Breast epithelium (tissue), 4 donors: ENCODE measurements at regions not wholly inside any gene's neighbourhood (a gene's known extent, or its start where the extent isn't known, plus 50 kb on each side); places are given as distances from the start of the nearest gene placed in this dataset.

ENCODE experiments used
- DNase-seq, 2 donors: peaks; one replicate each; pipeline ENCODE4 v3.0.0-alpha.2; 2019; ENCODE audit warnings: low spot score in 2 of 2
- H3K27ac ChIP-seq, 2 donors: fragments of 200-600 bp; sonication (generic) in 1 of 2; one replicate each; pipeline ENCODE4 v1.5.1; 2016 to 2019; ENCODE audit warnings: mild to moderate bottlenecking in 1 of 2
- H3K27me3 ChIP-seq, 2 donors: fragments of 200-600 bp; sonication (generic) in 1 of 2; one replicate each; pipeline versions ENCODE4 v1.5.1 to v1.6.0; 2017 to 2019; ENCODE audit warnings: control low read depth in 1 of 2, mild to moderate bottlenecking in 1 of 2
- H3K36me3 ChIP-seq: fragments of 200-600 bp; one replicate; pipeline ENCODE4 v1.5.1; 2019
- H3K4me1 ChIP-seq, 2 donors: fragments of 200-600 bp; sonication (generic); one replicate each; pipeline ENCODE4 v1.5.1; 2016 to 2019; ENCODE audit warnings: control low read depth in 1 of 2
- H3K4me3 ChIP-seq, 3 donors: fragments of 200-600 bp; sonication (generic); 1 replicate in 2 of 3; 2 replicates in 1 of 3; pipeline ENCODE4 v1.5.1; 2016 to 2019; ENCODE audit warnings: mild to moderate bottlenecking in 3 of 3, moderate library complexity in 2 of 3
- H3K9me3 ChIP-seq, 2 donors: fragments of 200-600 bp; sonication (generic) in 1 of 2; one replicate each; pipeline ENCODE4 v1.5.1; 2016 to 2019; ENCODE audit warnings: control low read depth in 1 of 2
- CTCF ChIP-seq, 3 donors: fragments of 450-650 bp; IDR thresholded peaks; one replicate each; pipeline ENCODE4 v1.5.1; 2016 to 2017; ENCODE audit warnings: antibody characterized with exemption in 3 of 3, mild to moderate bottlenecking in 3 of 3, moderate library complexity in 3 of 3
- POLR2A ChIP-seq: fragments of 450-650 bp; IDR thresholded peaks from one replicate; pipeline ENCODE4 v1.6.1; 2016; ENCODE audit warnings: antibody characterized with exemption, mild to moderate bottlenecking, moderate library complexity
- POLR2AphosphoS5 ChIP-seq, 3 donors: sonication (generic); formaldehyde crosslinking; IDR thresholded peaks; one replicate each; pipeline ENCODE4 v1.6.1; 2017; ENCODE audit warnings: antibody characterized with exemption in 3 of 3
- intact Hi-C: fragments of 100-400 bp; cut with DNase I; formaldehyde crosslinking; loops from one replicate; pipeline ENCODE4 v1.15.1; 2023; ENCODE audit warnings: low total_unique reads

GRCh38 chr9:22580788-22581187, 134.2 kb downstream of the DMRTA1 start:
- peaks cover 0 to 5% of the 10 kb centered on the region in 2 donors for H3K9me3 ChIP-seq
- DNase-seq = no peak
- no peaks in the 10 kb centered on the region for H3K27me3 ChIP-seq
- H3K4me1 ChIP-seq = no peaks in the 10 kb centered on the region
- intact Hi-C loops = no loop called here
- TF ChIP-seq POLR2A = no peak
- no peaks in the 10 kb centered on the region for H3K36me3 ChIP-seq
- H3K27ac ChIP-seq = no peak overlapping the region
- no peak overlapping the region for H3K4me3 ChIP-seq

GRCh38 chr9:22582221-22582620, 135.6 kb downstream of the DMRTA1 start:
- peaks cover 0 to 5% of the 10 kb centered on the region in 2 donors for H3K9me3 ChIP-seq
- no peak for DNase-seq
- TF ChIP-seq POLR2A (no peak), CTCF (IDR thresholded peaks at IDR 0.05) (no peak), POLR2AphosphoS5 (IDR thresholded peaks at IDR 0.05) (no peak)
- H3K36me3 ChIP-seq = no peaks in the 10 kb centered on the region
- H3K27ac ChIP-seq = no peak overlapping the region
- intact Hi-C loops = no loop called here
- H3K4me1 ChIP-seq = no peaks in the 10 kb centered on the region
- H3K27me3 ChIP-seq = no peaks in the 10 kb centered on the region
- no peak overlapping the region for H3K4me3 ChIP-seq

GRCh38 chr9:22588918-22589317, 142.3 kb downstream of the DMRTA1 start:
- TF ChIP-seq CTCF (IDR thresholded peaks at IDR 0.05) = no peak
- no peak for TF ChIP-seq POLR2A
- no peak for TF ChIP-seq POLR2AphosphoS5 (IDR thresholded peaks at IDR 0.05)
- H3K27me3 ChIP-seq = no peaks in the 10 kb centered on the region
- no peak overlapping the region for H3K4me3 ChIP-seq
- no peaks in the 10 kb centered on the region for H3K36me3 ChIP-seq
- H3K27ac ChIP-seq = no peak overlapping the region
- H3K9me3 ChIP-seq = no peaks in the 10 kb centered on the region
- no peak for DNase-seq
- no peaks in the 10 kb centered on the region for H3K4me1 ChIP-seq
- intact Hi-C loops = no loop called here

GRCh38 chr9:22590336-22591033, 143.9 kb downstream of the DMRTA1 start:
- intact Hi-C loops = no loop called here
- TF ChIP-seq POLR2A (no peak), CTCF (IDR thresholded peaks at IDR 0.05) (no peak), POLR2AphosphoS5 (IDR thresholded peaks at IDR 0.05) (no peak)

GRCh38 chr9:22595805-22596204, 149.2 kb downstream of the DMRTA1 start:
- no peaks in the 10 kb centered on the region for H3K27me3 ChIP-seq
- no peak for TF ChIP-seq POLR2AphosphoS5 (IDR thresholded peaks at IDR 0.05)
- TF ChIP-seq POLR2A = no peak
- no peak for TF ChIP-seq CTCF (IDR thresholded peaks at IDR 0.05)
- H3K36me3 ChIP-seq = no peaks in the 10 kb centered on the region
- H3K9me3 ChIP-seq = no peaks in the 10 kb centered on the region
- no peak overlapping the region for H3K27ac ChIP-seq
- DNase-seq = no peak
- no peaks in the 10 kb centered on the region for H3K4me1 ChIP-seq
- intact Hi-C loops = loop anchor here (2.0 kb wide), 1 partner anchor 33 kb away; no protein-coding TSS in a partner anchor
- H3K4me3 ChIP-seq = no peak overlapping the region

More at GRCh38 chr9:22590336-22591033, 143.9 kb downstream of the DMRTA1 start:
- no peaks in the 10 kb centered on the region for H3K4me1 ChIP-seq
- H3K4me3 ChIP-seq = no peak overlapping the region
- no peaks in the 10 kb centered on the region for H3K27me3 ChIP-seq
- no peak for DNase-seq
- no peak overlapping the region for H3K27ac ChIP-seq
- H3K9me3 ChIP-seq = no peaks in the 10 kb centered on the region
- no peaks in the 10 kb centered on the region for H3K36me3 ChIP-seq
